ENCODE measurements at regions not wholly inside any gene's neighbourhood (a gene's known extent, or its start where the extent isn't known, plus 50 kb on each side); places are given as distances from the start of the nearest gene placed in this dataset.

DNA sequence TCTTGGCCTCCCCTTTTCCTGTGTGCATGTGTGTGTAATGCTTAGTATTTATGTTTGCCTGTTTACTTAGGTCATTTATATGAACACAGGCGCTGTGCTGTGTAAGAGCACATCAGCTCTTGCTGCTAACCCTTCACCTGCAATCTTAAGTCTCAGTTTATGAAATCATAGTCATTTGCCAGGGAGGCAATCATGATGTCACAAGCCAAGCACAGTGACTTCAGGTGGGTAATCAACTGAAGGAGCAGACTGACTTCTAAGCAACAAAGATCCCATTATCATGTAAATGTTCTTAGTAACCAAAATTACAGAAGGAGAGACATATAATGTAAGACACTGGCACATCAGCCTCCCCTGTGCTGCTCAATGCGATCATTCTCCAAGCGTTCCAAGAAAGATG lies 386.3 kb upstream of the MEIS1 start:
- H3K27me3 ChIP-seq (ENCODE audit: control insufficient read depth, insufficient read depth, low read length): no peaks in the 10 kb centered on the region
- TF ChIP-seq, protein P1, sequence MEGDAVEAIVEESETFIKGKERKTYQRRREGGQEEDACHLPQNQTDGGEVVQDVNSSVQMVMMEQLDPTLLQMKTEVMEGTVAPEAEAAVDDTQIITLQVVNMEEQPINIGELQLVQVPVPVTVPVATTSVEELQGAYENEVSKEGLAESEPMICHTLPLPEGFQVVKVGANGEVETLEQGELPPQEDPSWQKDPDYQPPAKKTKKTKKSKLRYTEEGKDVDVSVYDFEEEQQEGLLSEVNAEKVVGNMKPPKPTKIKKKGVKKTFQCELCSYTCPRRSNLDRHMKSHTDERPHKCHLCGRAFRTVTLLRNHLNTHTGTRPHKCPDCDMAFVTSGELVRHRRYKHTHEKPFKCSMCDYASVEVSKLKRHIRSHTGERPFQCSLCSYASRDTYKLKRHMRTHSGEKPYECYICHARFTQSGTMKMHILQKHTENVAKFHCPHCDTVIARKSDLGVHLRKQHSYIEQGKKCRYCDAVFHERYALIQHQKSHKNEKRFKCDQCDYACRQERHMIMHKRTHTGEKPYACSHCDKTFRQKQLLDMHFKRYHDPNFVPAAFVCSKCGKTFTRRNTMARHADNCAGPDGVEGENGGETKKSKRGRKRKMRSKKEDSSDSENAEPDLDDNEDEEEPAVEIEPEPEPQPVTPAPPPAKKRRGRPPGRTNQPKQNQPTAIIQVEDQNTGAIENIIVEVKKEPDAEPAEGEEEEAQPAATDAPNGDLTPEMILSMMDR (IDR thresholded peaks at IDR 0.05; ENCODE audit: insufficient read depth, low read length, poor library complexity, severe bottlenecking): no peak
- H3K4me3 ChIP-seq (ENCODE audit: low read depth, low read length): no peak overlapping the region
- no peaks in the 10 kb centered on the region for H3K36me3 ChIP-seq (ENCODE audit: control insufficient read depth, insufficient read depth, low read length)
- DNase-seq (ENCODE audit: low read depth): no peak

- Histone ChIP-seq H3K4me3 (ENCODE audit: low read depth, low read length) (no peak overlapping the region), H3K27me3 (ENCODE audit: control insufficient read depth, insufficient read depth, low read length) (no peaks in the 10 kb centered on the region), H3K36me3 (ENCODE audit: control insufficient read depth, insufficient read depth, low read length) (no peaks in the 10 kb centered on the region)
- DNase-seq (ENCODE audit: low read depth): no peak
- TF ChIP-seq, protein P1 (IDR thresholded peaks at IDR 0.05; ENCODE audit: insufficient read depth, low read length, poor library complexity, severe bottlenecking): no peak
Observed at GRCh38 chr2:66041902-66042657, 392.8 kb upstream of the MEIS1 start.

- TF ChIP-seq, protein P1 (IDR thresholded peaks at IDR 0.05; ENCODE audit: insufficient read depth, low read length, poor library complexity, severe bottlenecking): no peak
- Histone ChIP-seq H3K36me3 (ENCODE audit: control insufficient read depth, insufficient read depth, low read length) (no peaks in the 10 kb centered on the region), H3K27me3 (ENCODE audit: control insufficient read depth, insufficient read depth, low read length) (no peaks in the 10 kb centered on the region), H3K4me3 (ENCODE audit: low read depth, low read length) (no peak overlapping the region)
- no peak for DNase-seq (ENCODE audit: low read depth)
Observed at GRCh38 chr2:66036948-66037347, 398.0 kb upstream of the MEIS1 start.

- H3K27me3 ChIP-seq (ENCODE audit: control insufficient read depth, insufficient read depth, low read length): no peaks in the 10 kb centered on the region
- no peaks in the 10 kb centered on the region for H3K36me3 ChIP-seq (ENCODE audit: control insufficient read depth, insufficient read depth, low read length)
- DNase-seq (ENCODE audit: low read depth): no peak
- TF ChIP-seq, protein P1 (IDR thresholded peaks at IDR 0.05; ENCODE audit: insufficient read depth, low read length, poor library complexity, severe bottlenecking): no peak
- no peak overlapping the region for H3K4me3 ChIP-seq (ENCODE audit: low read depth, low read length)
Observed at GRCh38 chr2:66034467-66034866, 400.5 kb upstream of the MEIS1 start.

- Histone ChIP-seq H3K27me3 (ENCODE audit: control insufficient read depth, insufficient read depth, low read length) (no peaks in the 10 kb centered on the region), H3K4me3 (ENCODE audit: low read depth, low read length) (no peak overlapping the region), H3K36me3 (ENCODE audit: control insufficient read depth, insufficient read depth, low read length) (no peaks in the 10 kb centered on the region)
- no peak for DNase-seq (ENCODE audit: low read depth)
- TF ChIP-seq, protein P1 (IDR thresholded peaks at IDR 0.05; ENCODE audit: insufficient read depth, low read length, poor library complexity, severe bottlenecking): no peak
Observed at GRCh38 chr2:66032226-66032775, 402.6 kb upstream of the MEIS1 start.

- TF ChIP-seq, protein P1 (IDR thresholded peaks at IDR 0.05; ENCODE audit: insufficient read depth, low read length, poor library complexity, severe bottlenecking): no peak
- no peaks in the 10 kb centered on the region for H3K36me3 ChIP-seq (ENCODE audit: control insufficient read depth, insufficient read depth, low read length)
- H3K4me3 ChIP-seq (ENCODE audit: low read depth, low read length): no peak overlapping the region
- H3K27me3 ChIP-seq (ENCODE audit: control insufficient read depth, insufficient read depth, low read length): no peaks in the 10 kb centered on the region
- DNase-seq (ENCODE audit: low read depth): no peak
Observed at GRCh38 chr2:66031236-66031635, 403.7 kb upstream of the MEIS1 start.

All from kidney epithelial cell (primary cell).